K562 (cell line): ENCODE measurements at regions not wholly inside any gene's neighbourhood (a gene's known extent, or its start where the extent isn't known, plus 50 kb on each side); places are given as distances from the start of the nearest gene placed in this dataset.

Experiments
- ATAC-seq: fragments of 200-7000 bp; cut with Tn5 transposase; 3 replicates; pipeline ENCODE4 v1.9.1; 2020; ENCODE audit warnings: moderate library complexity
- BruUV-seq: library from RNA; stranded (reverse); fragments of 400-500 nt; replicated peaks from 2 replicates; lab custom pipeline; 2021; lab: Mats Ljungman, UMichigan
- CTCF ChIA-PET: fragments of 300-600 bp; formaldehyde crosslinking; extraction: SDS; loops from one replicate; lab custom pipeline; 2021; ENCODE audit warnings: low intra/inter-chr PET ratio; lab: Yijun Ruan, JAX
- POLR2A ChIA-PET: fragments of 300-600, 350-650 bp; sonication (Branson Sonifier 250); formaldehyde crosslinking; extraction: SDS; loops from one replicate; lab custom pipeline; 2021; ENCODE audit warnings: antibody characterized with exemption, inconsistent platforms; lab: Yijun Ruan, JAX
- DNase-seq, 4 experiments: peaks; one replicate each; pipeline versions ENCODE4 v3.0.0 to v3.0.0-alpha.2; 2011 to 2018; ENCODE audit warnings: low spot score in 3 of 4, mixed read lengths in 3 of 4; ENCODE audit errors: extremely low read depth in 1 of 4
- FAIRE-seq: peaks from 2 replicates; lab custom pipeline; 2011; peaks lifted over from hg19 to GRCh38; lab: Jason Lieb, UNC
- H2AFZ ChIP-seq: 2 replicates; pipeline ENCODE4 v1.6.0; 2011; ENCODE audit warnings: low read depth, low read length, control low read depth, inconsistent platforms
- H3K27ac ChIP-seq: fragments of 200-600 bp; 3 replicates; pipeline ENCODE4 v1.8.0; 2011; ENCODE audit warnings: low read depth, mild to moderate bottlenecking, control low read depth, inconsistent platforms, low read length, moderate library complexity, mixed read lengths; ENCODE audit errors: extremely low read depth
- H3K27me3 ChIP-seq, 2 experiments: fragments of 300-600 bp in 1 of 2; 2 replicates in 1 of 2; 3 replicates in 1 of 2; pipeline versions ENCODE4 v1.6.0 to v1.8.0; 2011; ENCODE audit warnings: inconsistent platforms in 2 of 2, low read length in 2 of 2, mild to moderate bottlenecking in 1 of 2, mixed read lengths in 1 of 2, moderate library complexity in 1 of 2; ENCODE audit not compliant: control insufficient read depth in 2 of 2, insufficient read depth in 2 of 2
- H3K36me3 ChIP-seq: fragments of 300-600 bp; 3 replicates; pipeline ENCODE4 v1.8.0; 2011; ENCODE audit warnings: mild to moderate bottlenecking, low read length, inconsistent platforms; ENCODE audit not compliant: control insufficient read depth, insufficient read depth
- H3K4me1 ChIP-seq, 2 experiments: fragments of 200-600 bp in 1 of 2; replicated peaks in 1 of 2; 2 replicates in 1 of 2; 3 replicates in 1 of 2; pipeline versions ENCODE4 v1.5.1 to v1.8.0; 2011; ENCODE audit warnings: inconsistent platforms in 2 of 2, low read length in 2 of 2, mild to moderate bottlenecking in 1 of 2, mixed read lengths in 1 of 2, moderate library complexity in 1 of 2; ENCODE audit not compliant: control insufficient read depth in 2 of 2, insufficient read depth in 2 of 2
- H3K4me2 ChIP-seq: 2 replicates; pipeline ENCODE4 v1.6.1; 2011; ENCODE audit warnings: low read length, control low read depth, inconsistent platforms, mixed read lengths; ENCODE audit not compliant: insufficient read depth
- H3K4me3 ChIP-seq: fragments of 200-600 bp; sonication (generic), shearing (Covaris generic); 2 replicates; pipeline ENCODE4 v1.5.1; 2016; ENCODE audit warnings: control low read depth, inconsistent platforms
- H3K79me2 ChIP-seq: fragments of 200-600 bp; 3 replicates; pipeline ENCODE4 v1.8.0; 2011; ENCODE audit warnings: low read length, inconsistent platforms; ENCODE audit not compliant: control insufficient read depth, insufficient read depth
- H3K9ac ChIP-seq, 2 experiments: 2 replicates each; pipeline versions ENCODE4 v1.6.0 to v1.6.1; 2011; ENCODE audit warnings: low read depth in 2 of 2, low read length in 2 of 2, control low read depth in 1 of 2, inconsistent platforms in 1 of 2, mild to moderate bottlenecking in 1 of 2, mixed read lengths in 1 of 2; ENCODE audit not compliant: insufficient read depth in 1 of 2
- H3K9me1 ChIP-seq: one replicate; pipeline ENCODE4 v1.6.0; 2011; ENCODE audit warnings: inconsistent platforms, mild to moderate bottlenecking, low read length, moderate library complexity; ENCODE audit not compliant: control insufficient read depth, insufficient read depth
- H3K9me3 ChIP-seq: replicated peaks from 2 replicates; pipeline ENCODE4 v1.5.1; 2011; ENCODE audit warnings: low read depth, low read length, inconsistent platforms; ENCODE audit not compliant: control insufficient read depth, insufficient read depth
- H4K20me1 ChIP-seq: replicated peaks from 2 replicates; pipeline ENCODE4 v1.6.1; 2011; ENCODE audit warnings: low read length, inconsistent platforms, mixed read lengths; ENCODE audit not compliant: control insufficient read depth, insufficient read depth
- CEBPG ChIP-seq, 3 experiments: fragments of 200-800 bp in 1 of 3; sonication (Bioruptor generic) in 1 of 3; sonication (generic) in 1 of 3; formaldehyde crosslinking in 1 of 3; IDR thresholded peaks in 2 of 3; conservative IDR thresholded peaks in 1 of 3; 2 replicates each; pipeline versions ENCODE4 v1.6.1 to v1.8.0; 2016 to 2022; ENCODE audit warnings: missing compliant biosample characterization in 2 of 3, missing genetic modification characterization in 2 of 3, mild to moderate bottlenecking in 1 of 3, missing genetic modification reagents in 1 of 3
- CHD1 ChIP-seq: fragments of 200-600 bp; sonication (generic); IDR thresholded peaks from one replicate; pipeline ENCODE4 v1.6.1; 2012; ENCODE audit warnings: mild to moderate bottlenecking, moderate library complexity, low read length, inconsistent platforms
- CUX1 ChIP-seq: fragments of 200-800 bp; sonication (Bioruptor generic); IDR thresholded peaks from 2 replicates; pipeline ENCODE4 v1.6.1; 2016; ENCODE audit warnings: missing genetic modification characterization, missing compliant biosample characterization
- MYC ChIP-seq, 2 experiments: fragments of 250-450 bp in 1 of 2; sonication (Bioruptor Pico) in 1 of 2; IDR thresholded peaks; 2 replicates each; pipeline versions ENCODE4 v1.5.1 to v1.6.1; 2012 to 2021; ENCODE audit warnings: low read depth in 2 of 2, borderline replicate concordance in 1 of 2, improper control_type of control experiment in 1 of 2, low read length in 1 of 2, mild to moderate bottlenecking in 1 of 2, moderate library complexity in 1 of 2
- ZNF589 ChIP-seq: fragments of 200-800 bp; sonication (Bioruptor generic); IDR thresholded peaks from 2 replicates; pipeline ENCODE4 v1.6.1; 2016; ENCODE audit warnings: low read depth, missing genetic modification characterization, missing compliant biosample characterization
- WGBS: fragments of 100-300 bp; shearing (Covaris generic); methylation state at CpG from one replicate; pipeline ENCODE4 v1.1.6; 2016; ENCODE audit warnings: low coverage, mixed read lengths; ENCODE audit not compliant: insufficient coverage; ENCODE audit errors: missing lambda C conversion rate; 5-methylcytosine and 5-hydroxymethylcytosine counted together
- in situ Hi-C: fragments of 300-500 bp; cut with MboI; formaldehyde crosslinking; loops from 4 replicates; pipeline ENCODE4 v1.15.0; 2018; ENCODE audit warnings: inconsistent platforms, mixed read lengths
- intact Hi-C: fragments of 100-400 bp; cut with micrococcal nuclease; formaldehyde crosslinking; loops from 2 replicates; pipeline ENCODE4 v1.14.2; 2022

- Histone ChIP-seq H3K4me2 (no peak overlapping the region), H3K27me3 (no peaks in the 10 kb centered on the region), H3K79me2 (no peaks in the 10 kb centered on the region), H3K4me3 (no peak overlapping the region), H3K36me3 (no peaks in the 10 kb centered on the region), H2AFZ (no peak overlapping the region), H3K9ac (no peak overlapping the region), H3K9me1 (no peaks in the 10 kb centered on the region), H3K9me3 (no peaks in the 10 kb centered on the region), H3K27ac (no peak overlapping the region), H3K4me1 (no peaks in the 10 kb centered on the region), H4K20me1 (no peaks in the 10 kb centered on the region)
- CTCF ChIA-PET, result no interaction called here
- TF ChIP-seq MYC (IDR thresholded peaks at IDR 0.05; ENCODE audit: low read depth, low read length) (no peak), MYC (CRISPR knock-in tag; IDR thresholded peaks at IDR 0.05; ENCODE audit: borderline replicate concordance, low read depth) (no peak), CEBPG (CRISPR knock-in tag; IDR thresholded peaks at IDR 0.05) (no peak), CEBPG (tag; conservative IDR thresholded peaks at IDR 0.05 in 1 of 2, IDR thresholded peaks at IDR 0.05 in 1 of 2) (peak in 1 of 2 experiments; percentile 50; a peak in 2 of 4 replicates)
- no TSS peak for BruUV-seq
- FAIRE-seq, result no peak
- 5% methylated on average over 4 of the region's 4 CpGs for WGBS
- in situ Hi-C loops (no loop called here), intact Hi-C loops (no loop called here)
- ATAC-seq, result no peak
- DNase-seq, result no peak
- POLR2A ChIA-PET, result no interaction called here
Measured at GRCh38 chr15:47384341-47384740, 333.0 kb upstream of the SEMA6D start.

GRCh38 chr15:47384776-47385175, 332.5 kb upstream of the SEMA6D start:
- no TSS peak for BruUV-seq

More at GRCh38 chr15:47384776-47385175, 332.5 kb upstream of the SEMA6D start:
- ChIA-PET CTCF (no interaction called here), POLR2A (no interaction called here)
- ATAC-seq, result no peak
- no peaks in the 10 kb centered on the region for H4K20me1 ChIP-seq
- no peaks in the 10 kb centered on the region for H3K36me3 ChIP-seq
- no peak overlapping the region for H3K4me2 ChIP-seq
- H3K79me2 ChIP-seq, result no peaks in the 10 kb centered on the region
- intact Hi-C loops (no loop called here), in situ Hi-C loops (no loop called here)
- FAIRE-seq, result no peak
- H3K9me1 ChIP-seq, result no peaks in the 10 kb centered on the region
- no peaks in the 10 kb centered on the region for H3K4me1 ChIP-seq
- H2AFZ ChIP-seq, result no peak overlapping the region
- no peak overlapping the region for H3K4me3 ChIP-seq
- no peak overlapping the region for H3K27ac ChIP-seq
- no peak for TF ChIP-seq ZNF589 (CRISPR knock-in tag)
- no peak for TF ChIP-seq CHD1
- no peak for TF ChIP-seq CUX1 (CRISPR knock-in tag)
- TF ChIP-seq, all 486 proteins: peak for 0
- H3K27me3 ChIP-seq, result no peaks in the 10 kb centered on the region
- no peaks in the 10 kb centered on the region for H3K9me3 ChIP-seq
- no peak overlapping the region for H3K9ac ChIP-seq
- WGBS, result 0% methylated on average over 1 of the region's 2 CpGs
- DNase-seq, result no peak
